PC-9 (cell line): ENCODE measurements at regions not wholly inside any gene's neighbourhood (a gene's known extent, or its start where the extent isn't known, plus 50 kb on each side); places are given as distances from the start of the nearest gene placed in this dataset.

Source experiments
- EZH2 ChIP-seq: fragments of 200-600 bp; sonication (generic); IDR thresholded peaks from 2 replicates; pipeline ENCODE4 v1.8.0; 2017; ENCODE audit warnings: antibody characterized with exemption, low read depth
- TF ChIP-seq, protein P1 (sequence below): fragments of 200-600 bp; sonication (generic); conservative IDR thresholded peaks from 2 replicates; pipeline ENCODE4 v1.6.1; 2017; ENCODE audit warnings: mixed run types, antibody characterized with exemption, mild to moderate bottlenecking, moderate library complexity

DNA sequence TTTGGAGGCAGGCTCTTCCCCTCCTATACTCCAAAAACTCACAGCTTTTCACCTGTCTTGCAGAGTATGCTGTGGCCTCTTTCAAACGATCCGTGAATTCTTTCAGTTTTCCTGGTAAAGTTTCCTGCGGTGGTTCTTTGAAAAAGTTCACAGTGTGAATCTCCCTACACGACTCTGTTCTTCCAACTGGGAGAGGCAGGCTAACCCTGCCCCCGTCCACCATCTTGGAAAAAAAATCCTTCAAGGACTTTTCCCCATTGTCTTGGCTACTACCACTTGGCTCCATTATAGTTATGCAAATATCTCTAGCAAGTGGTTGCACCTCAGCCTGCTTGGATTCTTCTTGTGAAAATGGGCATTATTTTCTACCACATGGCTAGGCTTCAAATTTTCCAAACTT, 382.6 kb downstream of the AGTPBP1 start:
- TF ChIP-seq, protein P1, sequence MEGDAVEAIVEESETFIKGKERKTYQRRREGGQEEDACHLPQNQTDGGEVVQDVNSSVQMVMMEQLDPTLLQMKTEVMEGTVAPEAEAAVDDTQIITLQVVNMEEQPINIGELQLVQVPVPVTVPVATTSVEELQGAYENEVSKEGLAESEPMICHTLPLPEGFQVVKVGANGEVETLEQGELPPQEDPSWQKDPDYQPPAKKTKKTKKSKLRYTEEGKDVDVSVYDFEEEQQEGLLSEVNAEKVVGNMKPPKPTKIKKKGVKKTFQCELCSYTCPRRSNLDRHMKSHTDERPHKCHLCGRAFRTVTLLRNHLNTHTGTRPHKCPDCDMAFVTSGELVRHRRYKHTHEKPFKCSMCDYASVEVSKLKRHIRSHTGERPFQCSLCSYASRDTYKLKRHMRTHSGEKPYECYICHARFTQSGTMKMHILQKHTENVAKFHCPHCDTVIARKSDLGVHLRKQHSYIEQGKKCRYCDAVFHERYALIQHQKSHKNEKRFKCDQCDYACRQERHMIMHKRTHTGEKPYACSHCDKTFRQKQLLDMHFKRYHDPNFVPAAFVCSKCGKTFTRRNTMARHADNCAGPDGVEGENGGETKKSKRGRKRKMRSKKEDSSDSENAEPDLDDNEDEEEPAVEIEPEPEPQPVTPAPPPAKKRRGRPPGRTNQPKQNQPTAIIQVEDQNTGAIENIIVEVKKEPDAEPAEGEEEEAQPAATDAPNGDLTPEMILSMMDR = no peak
- TF ChIP-seq EZH2 = no peak
